Lower lobe of right lung (tissue), 2 donors: ENCODE measurements at regions not wholly inside any gene's neighbourhood (a gene's known extent, or its start where the extent isn't known, plus 50 kb on each side); places are given as distances from the start of the nearest gene placed in this dataset.
"Not testable (repeated sequence)": the region's sequence is repeated elsewhere in the genome, so short reads cannot be mapped to it uniquely, and the experiment has no call there.

Source experiments
- ATAC-seq, 2 donors: fragments of 200-7000 bp; cut with Tn5 transposase; one replicate each; pipeline ENCODE4 v1.9.1; 2020 to 2022; ENCODE audit warnings: mild to moderate bottlenecking in 2 of 2, moderate library complexity in 2 of 2
- DNase-seq: peaks from one replicate; pipeline ENCODE4 v3.0.0-alpha.2; 2020
- H3K27ac ChIP-seq: fragments of 200-600 bp; one replicate; pipeline ENCODE4 v1.8.0; 2022
- H3K27me3 ChIP-seq: fragments of 200-600 bp; one replicate; pipeline ENCODE4 v1.8.0; 2022; ENCODE audit warnings: low read depth
- H3K36me3 ChIP-seq: fragments of 200-600 bp; one replicate; pipeline ENCODE4 v1.8.0; 2022; ENCODE audit warnings: mild to moderate bottlenecking
- H3K4me1 ChIP-seq: fragments of 200-600 bp; one replicate; pipeline ENCODE4 v1.8.0; 2022
- H3K4me3 ChIP-seq: fragments of 200-600 bp; one replicate; pipeline ENCODE4 v1.8.0; 2022; ENCODE audit warnings: mild to moderate bottlenecking
- H3K9me3 ChIP-seq: fragments of 200-600 bp; one replicate; pipeline ENCODE4 v1.8.0; 2022
- intact Hi-C: fragments of 100-400 bp; cut with DNase I; formaldehyde crosslinking; loops from one replicate; pipeline ENCODE4 v1.11.0; 2022
- TF ChIP-seq, protein P1 (sequence below): fragments of 200-600 bp; IDR thresholded peaks from one replicate; pipeline ENCODE4 v1.8.0; 2022; ENCODE audit warnings: antibody characterized with exemption, mild to moderate bottlenecking
- donor health status: DM: no; HTN: yes; CAD: no; lungs with severe emphysema.

GRCh38 chr2:128594651-128594910 lies 275.9 kb upstream of the HS6ST1 start:
- Histone ChIP-seq H3K27ac (no peak overlapping the region), H3K9me3 (no peaks in the 10 kb centered on the region), H3K27me3 (no peaks in the 10 kb centered on the region), H3K36me3 (no peaks in the 10 kb centered on the region), H3K4me3 (no peak overlapping the region), H3K4me1 (no peaks in the 10 kb centered on the region)
- DNase-seq: no peak
- intact Hi-C loops: no loop called here
- TF ChIP-seq, protein P1, sequence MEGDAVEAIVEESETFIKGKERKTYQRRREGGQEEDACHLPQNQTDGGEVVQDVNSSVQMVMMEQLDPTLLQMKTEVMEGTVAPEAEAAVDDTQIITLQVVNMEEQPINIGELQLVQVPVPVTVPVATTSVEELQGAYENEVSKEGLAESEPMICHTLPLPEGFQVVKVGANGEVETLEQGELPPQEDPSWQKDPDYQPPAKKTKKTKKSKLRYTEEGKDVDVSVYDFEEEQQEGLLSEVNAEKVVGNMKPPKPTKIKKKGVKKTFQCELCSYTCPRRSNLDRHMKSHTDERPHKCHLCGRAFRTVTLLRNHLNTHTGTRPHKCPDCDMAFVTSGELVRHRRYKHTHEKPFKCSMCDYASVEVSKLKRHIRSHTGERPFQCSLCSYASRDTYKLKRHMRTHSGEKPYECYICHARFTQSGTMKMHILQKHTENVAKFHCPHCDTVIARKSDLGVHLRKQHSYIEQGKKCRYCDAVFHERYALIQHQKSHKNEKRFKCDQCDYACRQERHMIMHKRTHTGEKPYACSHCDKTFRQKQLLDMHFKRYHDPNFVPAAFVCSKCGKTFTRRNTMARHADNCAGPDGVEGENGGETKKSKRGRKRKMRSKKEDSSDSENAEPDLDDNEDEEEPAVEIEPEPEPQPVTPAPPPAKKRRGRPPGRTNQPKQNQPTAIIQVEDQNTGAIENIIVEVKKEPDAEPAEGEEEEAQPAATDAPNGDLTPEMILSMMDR: no peak
- no peak for ATAC-seq

- no peaks in the 10 kb centered on the region for H3K27me3 ChIP-seq
These were observed 276.4 kb upstream of the HS6ST1 start for GRCh38 chr2:128594953-128595677.

GRCh38 chr2:128595763-128596395 lies 277.2 kb upstream of the HS6ST1 start:
- ATAC-seq (no peak), DNase-seq (no peak)
- Histone ChIP-seq H3K4me1 (no peaks in the 10 kb centered on the region), H3K36me3 (no peaks in the 10 kb centered on the region), H3K27ac (no peak overlapping the region), H3K27me3 (no peaks in the 10 kb centered on the region), H3K4me3 (no peak overlapping the region), H3K9me3 (no peaks in the 10 kb centered on the region)
- TF ChIP-seq, protein P1: no peak
- intact Hi-C loops: no loop called here

More at GRCh38 chr2:128594953-128595677, 276.4 kb upstream of the HS6ST1 start:
- ATAC-seq: no peak
- Histone ChIP-seq H3K4me3 (no peak overlapping the region), H3K27ac (no peak overlapping the region), H3K4me1 (no peaks in the 10 kb centered on the region), H3K9me3 (no peaks in the 10 kb centered on the region), H3K36me3 (no peaks in the 10 kb centered on the region)
- TF ChIP-seq, protein P1: no peak
- intact Hi-C loops: no loop called here
- DNase-seq: no peak

DNA sequence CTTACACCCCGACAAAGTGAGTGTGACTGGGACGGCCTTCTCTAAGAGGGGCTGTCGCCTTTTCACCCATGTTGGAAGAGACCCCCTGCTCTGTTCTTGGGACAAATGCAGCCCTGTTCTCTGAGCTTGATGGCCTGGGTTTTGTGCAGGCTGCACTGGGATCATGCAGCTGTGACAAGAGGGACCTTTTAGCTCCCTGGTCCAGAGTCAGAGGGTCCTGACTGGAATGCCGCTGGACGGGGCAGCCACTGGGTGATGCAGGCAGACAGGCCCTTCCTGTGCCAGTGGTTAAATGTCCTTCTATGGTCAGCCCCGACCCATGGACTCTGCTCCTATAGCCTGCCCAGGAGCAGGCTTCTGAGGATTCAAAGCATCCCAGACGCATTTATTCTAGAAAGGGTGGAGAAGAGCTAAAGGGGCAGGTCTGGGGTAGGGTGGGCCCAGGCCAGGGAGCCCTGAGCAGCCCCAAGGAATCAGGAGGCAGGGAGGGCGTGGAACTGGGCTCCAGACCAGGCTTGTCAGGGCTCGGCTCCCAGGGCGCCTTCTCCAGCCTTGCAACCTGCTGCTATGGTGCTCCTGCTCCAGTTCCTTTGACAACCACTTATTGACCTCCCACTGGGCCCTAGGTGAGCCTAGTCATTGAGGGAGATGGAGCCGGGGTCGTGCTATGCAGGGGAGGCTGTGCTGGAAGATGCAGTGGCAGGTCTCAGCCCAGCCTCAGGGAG lies 277.9 kb upstream of the HS6ST1 start:
- Histone ChIP-seq H3K36me3 (no peaks in the 10 kb centered on the region), H3K4me1 (no peaks in the 10 kb centered on the region), H3K4me3 (no peak overlapping the region), H3K27ac (no peak overlapping the region), H3K27me3 (no peaks in the 10 kb centered on the region), H3K9me3 (no peaks in the 10 kb centered on the region)
- TF ChIP-seq, protein P1: no peak
- DNase-seq: no peak
- intact Hi-C loops: no loop called here
- ATAC-seq: no peak

- Histone ChIP-seq H3K4me1 (no peaks in the 10 kb centered on the region), H3K9me3 (no peaks in the 10 kb centered on the region), H3K36me3 (no peaks in the 10 kb centered on the region), H3K27me3 (no peaks in the 10 kb centered on the region), H3K4me3 (no peak overlapping the region), H3K27ac (no peak overlapping the region)
- DNase-seq (no peak), ATAC-seq (no peak)
- TF ChIP-seq, protein P1: no peak
- intact Hi-C loops: no loop called here
These were observed 278.6 kb upstream of the HS6ST1 start for GRCh38 chr2:128597121-128597762.

DNA sequence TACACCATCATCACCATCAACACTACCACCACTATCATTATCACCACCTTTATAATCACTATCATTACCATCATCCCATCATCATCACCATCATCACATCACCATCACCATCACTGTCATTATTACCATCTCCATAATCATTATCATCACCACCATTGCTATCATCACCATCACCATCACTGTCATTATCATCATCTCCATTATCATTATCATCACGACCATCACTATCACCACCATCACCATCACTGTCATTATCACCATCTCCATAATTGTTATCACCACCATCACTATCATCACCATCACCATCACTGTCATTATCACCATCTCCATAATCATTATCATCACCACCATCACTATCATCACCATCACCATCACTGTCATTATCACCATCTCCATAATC lies 279.6 kb upstream of the HS6ST1 start:
- intact Hi-C loops, H3K9me3 ChIP-seq, H3K27ac ChIP-seq, DNase-seq, H3K27me3 ChIP-seq, H3K4me3 ChIP-seq, H3K4me1 ChIP-seq, H3K36me3 ChIP-seq, ATAC-seq: not testable (repeated sequence)
